ENCODE measurements at regions not wholly inside any gene's neighbourhood (a gene's known extent, or its start where the extent isn't known, plus 50 kb on each side); places are given as distances from the start of the nearest gene placed in this dataset.

GRCh38 chr7:117992635-117993376 is 119.6 kb upstream of the CTTNBP2 start:
- no peak for TF ChIP-seq TAF1 (IDR thresholded peaks at IDR 0.05; ENCODE audit: borderline replicate concordance, insufficient read depth, low read length)
- no peak for TF ChIP-seq POLR2AphosphoS5 (IDR thresholded peaks at IDR 0.05; ENCODE audit: low read depth, low read length)
- no peak for TF ChIP-seq REST (IDR thresholded peaks at IDR 0.05; ENCODE audit: insufficient read depth in 1 of 2, low read depth in 2 of 2, low read length in 2 of 2)
- no peak for TF ChIP-seq SIN3A (IDR thresholded peaks at IDR 0.05; ENCODE audit: borderline replicate concordance, insufficient read depth, low read length)

Data from PFSK-1 (cell line).